HG03103 (cell line): ENCODE measurements at regions not wholly inside any gene's neighbourhood (a gene's known extent, or its start where the extent isn't known, plus 50 kb on each side); places are given as distances from the start of the nearest gene placed in this dataset.
A peak's percentile ranks its signal among the peaks of the same experiment; 100 is the strongest.
"Not testable (repeated sequence)": the region's sequence is repeated elsewhere in the genome, so short reads cannot be mapped to it uniquely, and the experiment has no call there.

Source experiments
- ATAC-seq: cut with Tn5 transposase; IDR thresholded peaks from one replicate; pipeline ENCODE4 v1.9.1; 2021; ENCODE audit warnings: low read depth; ENCODE audit not compliant: unreplicated experiment

DNA sequence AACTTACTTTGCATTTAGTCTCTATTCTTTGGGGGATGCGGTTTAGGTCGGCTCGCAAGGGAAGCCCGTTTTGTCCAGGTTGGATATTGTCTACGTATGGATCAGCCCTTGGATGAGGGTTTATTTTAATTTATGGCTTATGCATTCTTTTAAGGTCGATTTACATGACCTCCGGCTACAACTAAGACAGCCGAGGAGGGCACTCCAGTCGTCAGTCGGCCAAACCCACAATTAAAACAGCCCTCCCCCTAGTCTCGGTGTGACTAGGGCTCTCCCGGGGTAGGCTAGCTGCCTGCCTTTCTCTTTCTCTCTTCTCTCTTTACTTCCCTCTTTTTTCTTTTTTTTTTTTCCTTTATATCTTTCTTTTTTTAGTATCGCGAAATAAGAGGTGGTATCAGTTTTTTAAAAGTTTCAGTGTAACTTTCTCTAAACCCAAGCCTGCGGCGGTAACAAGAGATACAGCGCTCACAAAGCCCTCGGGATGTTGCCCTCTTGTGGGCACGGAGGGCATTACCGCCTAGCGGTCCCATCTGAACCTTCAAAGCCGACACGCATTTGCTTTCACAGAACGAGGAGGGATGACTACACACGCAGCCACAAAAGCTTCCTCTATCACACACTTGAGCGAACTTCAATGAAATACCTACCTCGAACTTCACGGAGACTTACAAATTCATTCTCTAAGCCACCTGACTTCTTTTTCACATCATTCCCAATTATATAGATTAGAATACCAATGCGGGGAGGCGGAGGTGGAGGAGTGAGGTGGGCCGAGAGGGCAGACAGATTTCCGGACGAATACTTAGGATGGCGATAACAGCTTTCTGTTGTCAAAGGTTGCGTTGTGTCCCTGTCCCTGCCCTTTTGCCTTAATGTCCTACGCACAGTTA, 132.3 kb upstream of the C11orf58 start:
- peak; percentile 90 for ATAC-seq

GRCh38 chr11:16605389-16605893, 133.0 kb upstream of the C11orf58 start:
- no peak for ATAC-seq

- no peak for ATAC-seq
Measured at GRCh38 chr11:16604794-16605388, 133.6 kb upstream of the C11orf58 start.

DNA sequence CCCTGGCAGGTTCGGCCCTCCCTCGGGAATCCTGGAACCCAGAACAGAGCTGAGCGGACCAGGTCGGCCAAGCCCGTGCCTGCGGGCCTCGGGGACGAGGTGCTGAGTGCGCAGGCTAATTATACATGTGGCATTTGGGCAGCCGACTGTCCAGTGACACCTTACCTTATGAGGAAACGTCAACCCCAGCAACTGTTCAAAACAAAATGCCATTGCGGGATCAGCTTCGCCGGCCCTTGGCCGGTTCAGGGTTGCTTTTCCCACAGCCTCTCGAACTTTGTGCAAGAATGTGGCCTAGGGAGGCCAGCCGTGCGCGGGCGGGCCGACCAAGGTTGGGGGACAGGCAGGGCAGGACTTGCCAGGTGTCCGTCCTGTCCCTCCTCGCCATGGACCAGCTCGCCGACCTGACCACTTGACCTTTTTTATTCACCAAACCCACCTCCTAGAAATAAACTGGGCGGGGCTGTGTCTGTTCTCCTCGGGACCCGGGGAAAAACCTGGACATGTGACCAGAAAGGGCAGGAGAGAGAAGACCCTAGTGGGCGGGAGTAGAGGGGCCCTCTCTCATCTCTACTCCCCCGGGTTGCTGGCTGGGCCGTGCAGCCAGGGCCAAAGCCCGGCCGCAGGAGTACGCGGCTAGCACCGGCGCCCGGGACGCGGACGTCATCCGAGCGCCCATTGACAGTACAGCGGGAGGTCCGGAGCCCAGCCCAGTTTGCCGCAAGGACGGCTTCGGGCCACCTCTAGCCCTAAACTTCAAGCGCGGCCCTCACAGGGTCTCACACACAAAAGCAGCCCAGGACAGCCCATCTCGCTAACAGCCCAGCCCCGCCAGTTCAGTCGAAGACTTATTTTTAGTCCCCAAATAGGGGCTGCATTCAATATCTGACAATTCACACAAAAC, 134.3 kb upstream of the C11orf58 start:
- no peak for ATAC-seq

GRCh38 chr11:16603245-16603644, 135.2 kb upstream of the C11orf58 start:
- ATAC-seq = no peak

GRCh38 chr11:16598906-16599305, 139.5 kb upstream of the C11orf58 start:
- no peak for ATAC-seq

DNA sequence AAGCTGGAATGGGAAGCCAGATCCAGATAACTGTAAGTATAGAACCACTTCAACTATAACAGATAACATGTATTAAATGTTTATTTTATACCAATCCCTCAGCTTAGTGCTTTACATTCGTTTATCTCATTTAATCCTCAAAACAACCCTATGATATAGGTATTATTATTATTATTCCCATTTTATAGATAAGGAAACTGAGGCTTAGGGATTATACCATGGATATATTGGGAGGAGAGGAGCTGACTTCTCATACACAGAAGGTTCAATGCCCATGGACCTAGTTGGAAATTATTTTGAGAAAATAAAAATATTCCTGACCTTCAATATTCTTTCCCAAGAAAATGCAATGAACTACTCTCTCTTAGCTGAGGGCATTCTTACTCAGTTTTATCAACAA, 140.4 kb upstream of the C11orf58 start:
- ATAC-seq = no peak

GRCh38 chr11:16596231-16596630, 142.2 kb upstream of the C11orf58 start:
- ATAC-seq = no peak

GRCh38 chr11:16591157-16591556, 147.3 kb upstream of the C11orf58 start:
- no peak for ATAC-seq

DNA sequence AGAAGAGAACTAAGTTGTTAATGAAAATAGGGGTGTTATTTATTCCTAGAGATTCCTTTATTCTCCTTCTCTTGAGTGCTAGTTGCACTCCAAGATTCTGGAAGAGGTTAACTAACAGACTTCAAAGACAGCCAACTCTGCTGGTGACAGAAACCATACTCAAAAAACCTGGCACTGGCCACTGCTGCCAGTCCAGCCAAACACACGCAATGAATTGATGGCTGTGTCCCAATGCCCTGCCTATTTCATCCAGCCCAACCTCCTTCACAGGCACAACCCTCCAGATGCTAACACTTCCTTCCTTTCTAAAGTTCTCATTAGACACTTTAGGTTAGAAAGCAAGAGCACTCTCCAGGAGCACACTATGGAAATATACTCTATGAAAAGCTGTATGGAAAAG, 150.8 kb upstream of the C11orf58 start:
- ATAC-seq = no peak

DNA sequence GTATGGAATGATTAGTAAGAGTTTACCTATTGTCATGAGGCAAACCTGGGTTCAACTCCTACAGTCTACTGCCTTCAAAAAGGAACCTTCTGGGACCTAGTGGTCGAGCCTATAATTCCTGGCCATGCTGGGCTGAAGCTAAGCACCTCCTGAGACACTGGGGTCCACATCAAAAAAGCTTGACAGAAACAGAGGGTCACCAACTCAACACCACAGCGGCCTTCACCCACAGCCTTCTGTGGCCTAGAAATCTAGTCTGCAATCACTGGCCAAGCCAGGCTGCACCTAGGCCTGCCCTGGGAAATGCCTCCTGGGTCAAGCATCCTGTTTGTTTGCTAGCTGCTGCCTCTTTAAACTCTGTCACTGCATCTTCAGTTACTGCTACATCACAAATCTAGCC, 153.9 kb upstream of the C11orf58 start:
- ATAC-seq = no peak

GRCh38 chr11:16581078-16581477, 157.4 kb upstream of the C11orf58 start:
- not testable (repeated sequence) for ATAC-seq

DNA sequence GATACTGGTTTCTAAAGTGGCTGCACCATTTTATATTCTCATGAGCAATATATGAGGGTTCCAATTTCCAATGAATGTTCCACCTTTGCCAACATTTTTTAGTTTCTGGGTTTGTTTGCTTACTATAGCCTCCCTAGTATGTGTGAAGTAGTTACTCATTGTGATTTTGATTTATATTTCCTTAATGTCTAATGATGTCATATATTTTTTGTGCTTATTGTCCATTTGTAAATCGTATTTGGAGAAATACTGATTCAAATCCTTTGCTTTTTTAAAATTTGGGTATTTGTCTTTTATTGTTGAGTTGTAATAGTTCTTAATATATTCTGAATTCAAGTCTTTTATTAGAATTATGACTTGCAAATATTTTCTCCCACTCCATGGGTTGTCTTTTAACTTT, 161.0 kb upstream of the C11orf58 start:
- ATAC-seq = no peak

- not testable (repeated sequence) for ATAC-seq
Measured at GRCh38 chr11:16574889-16575288, 163.6 kb upstream of the C11orf58 start.

DNA sequence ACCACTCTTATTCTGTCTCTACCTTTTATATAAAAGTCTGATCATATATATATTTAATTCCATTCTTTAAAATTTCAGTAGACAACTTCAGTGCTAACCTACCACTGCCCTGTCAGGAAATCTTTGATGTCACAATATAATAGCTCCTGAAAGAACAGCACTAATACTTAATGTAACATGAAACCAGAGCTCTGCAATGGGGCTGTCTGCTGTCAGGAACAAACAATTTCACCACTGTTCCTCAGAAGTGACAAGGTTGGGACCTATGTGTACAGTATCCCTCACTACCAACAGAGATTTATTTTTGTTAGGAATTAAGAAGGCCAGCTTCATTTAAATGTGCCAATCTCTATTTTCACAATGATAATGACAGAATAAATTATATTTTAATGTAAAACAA, 165.5 kb upstream of the C11orf58 start:
- ATAC-seq = no peak

GRCh38 chr11:16561150-16561549, 177.3 kb upstream of the C11orf58 start:
- no peak for ATAC-seq

- ATAC-seq = no peak
Measured at GRCh38 chr11:16558494-16558893, 180.0 kb upstream of the C11orf58 start.

DNA sequence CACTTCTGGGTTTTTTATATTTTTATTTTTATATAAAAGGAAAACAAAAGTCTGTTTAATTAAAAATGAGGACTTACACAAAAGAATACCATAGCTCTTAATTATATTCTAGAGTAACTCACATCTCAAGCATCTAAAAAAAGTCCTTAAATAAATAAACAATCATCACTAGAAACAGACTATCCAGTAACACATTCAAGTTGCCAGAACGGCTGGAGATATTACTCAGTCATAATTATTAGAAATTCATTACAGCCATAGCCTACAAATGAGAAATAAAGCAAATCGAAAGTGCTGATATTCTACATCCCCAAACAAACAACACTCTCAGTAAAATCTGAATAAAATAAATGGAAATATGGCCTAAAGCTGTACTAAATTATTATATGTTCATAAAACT, 182.5 kb upstream of the C11orf58 start:
- ATAC-seq = no peak

DNA sequence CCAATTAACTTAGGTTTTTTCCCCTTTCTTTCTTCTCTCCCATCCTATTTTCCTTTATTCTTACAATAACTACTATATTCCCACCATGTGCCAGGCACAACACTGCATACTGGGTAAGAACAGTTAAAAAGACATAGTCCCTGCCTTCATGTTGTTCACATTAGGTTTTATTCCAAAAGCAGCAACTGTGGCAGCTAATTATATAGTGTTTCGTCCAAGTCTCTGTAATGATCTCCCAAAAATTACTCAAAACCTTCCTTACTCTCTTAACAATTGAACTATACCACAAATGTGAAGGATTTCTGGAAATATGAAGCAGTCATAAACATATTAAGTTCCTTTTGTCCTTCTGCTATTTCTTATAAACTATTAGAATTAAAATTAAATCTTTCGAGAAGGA, 184.1 kb upstream of the C11orf58 start:
- ATAC-seq = no peak

GRCh38 chr11:16547879-16548278, 190.6 kb upstream of the C11orf58 start:
- ATAC-seq = no peak

DNA sequence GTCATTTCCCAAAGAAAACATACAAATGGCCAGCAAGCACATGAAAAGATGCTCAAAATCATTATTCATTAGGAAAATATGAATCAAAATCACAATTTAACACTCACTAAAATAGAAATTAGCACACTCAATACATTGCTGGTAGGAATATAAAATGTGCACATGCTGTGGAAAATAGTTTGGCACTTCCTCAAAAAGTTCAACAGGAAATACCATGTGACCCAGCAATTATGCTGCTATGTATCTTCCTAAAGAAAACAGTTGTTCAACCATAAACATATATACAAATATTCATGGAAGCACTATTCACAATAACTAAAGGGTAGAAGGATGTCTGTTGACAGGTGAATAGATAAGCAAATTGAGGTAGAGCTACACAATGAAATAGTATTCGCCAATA, 187.3 kb upstream of the SOX6 start:
- no peak for ATAC-seq
